HG02763 (cell line): ENCODE measurements at regions not wholly inside any gene's neighbourhood (a gene's known extent, or its start where the extent isn't known, plus 50 kb on each side); places are given as distances from the start of the nearest gene placed in this dataset.
"Not testable (repeated sequence)": the region's sequence is repeated elsewhere in the genome, so short reads cannot be mapped to it uniquely, and the experiment has no call there.

Source experiments
- ATAC-seq: cut with Tn5 transposase; IDR thresholded peaks from one replicate; pipeline ENCODE4 v1.9.1; 2021; ENCODE audit warnings: mild to moderate bottlenecking, moderate library complexity; ENCODE audit not compliant: unreplicated experiment

DNA sequence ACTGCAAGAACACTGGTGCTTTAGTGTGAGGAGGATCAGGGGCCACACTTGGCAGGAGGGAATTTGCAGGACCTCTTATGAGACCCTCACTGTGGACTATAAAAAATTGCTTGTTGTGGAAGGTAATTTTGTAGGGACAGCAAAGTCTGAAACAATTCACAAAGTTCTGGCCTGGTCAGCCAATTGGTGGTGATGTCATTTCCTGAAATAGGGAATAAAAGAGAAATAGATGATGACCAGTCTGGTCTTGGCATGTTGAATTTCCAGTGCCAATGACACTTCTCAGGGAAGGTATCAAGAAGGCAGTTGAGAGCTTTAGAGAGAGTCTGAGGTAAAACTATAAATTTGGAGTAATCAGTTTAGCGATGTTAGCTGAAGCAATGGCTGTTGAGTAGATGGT lies 129.3 kb upstream of the LMNTD1 start:
- no peak for ATAC-seq

DNA sequence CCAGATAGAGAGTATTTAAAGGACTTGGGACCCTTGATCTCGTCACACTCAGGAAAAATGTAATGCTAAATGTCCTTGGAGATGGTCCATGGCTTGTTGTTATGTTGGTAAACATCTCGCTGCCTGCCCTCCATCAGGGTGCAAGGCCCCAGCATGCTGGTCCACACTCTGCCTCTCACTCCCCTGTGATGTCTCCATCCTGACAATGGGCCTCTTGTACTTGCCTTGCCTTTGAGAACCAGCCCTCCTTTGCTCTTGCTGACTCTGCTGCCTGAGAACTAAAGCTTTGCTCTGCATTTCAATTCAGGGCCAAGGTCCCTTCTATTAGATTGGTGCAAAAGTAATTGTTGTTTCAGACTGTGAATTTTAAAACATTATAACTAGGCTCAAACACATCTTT lies 131.0 kb upstream of the LMNTD1 start:
- ATAC-seq, result no peak

GRCh38 chr12:25686351-25686750 lies 133.3 kb upstream of the LMNTD1 start:
- ATAC-seq, result no peak

- ATAC-seq, result no peak
These were observed 134.1 kb upstream of the LMNTD1 start for GRCh38 chr12:25687226-25687625.

- not testable (repeated sequence) for ATAC-seq
These were observed 135.8 kb upstream of the LMNTD1 start for GRCh38 chr12:25688851-25689250.

GRCh38 chr12:25689996-25690501 lies 137.0 kb upstream of the LMNTD1 start:
- no peak for ATAC-seq

DNA sequence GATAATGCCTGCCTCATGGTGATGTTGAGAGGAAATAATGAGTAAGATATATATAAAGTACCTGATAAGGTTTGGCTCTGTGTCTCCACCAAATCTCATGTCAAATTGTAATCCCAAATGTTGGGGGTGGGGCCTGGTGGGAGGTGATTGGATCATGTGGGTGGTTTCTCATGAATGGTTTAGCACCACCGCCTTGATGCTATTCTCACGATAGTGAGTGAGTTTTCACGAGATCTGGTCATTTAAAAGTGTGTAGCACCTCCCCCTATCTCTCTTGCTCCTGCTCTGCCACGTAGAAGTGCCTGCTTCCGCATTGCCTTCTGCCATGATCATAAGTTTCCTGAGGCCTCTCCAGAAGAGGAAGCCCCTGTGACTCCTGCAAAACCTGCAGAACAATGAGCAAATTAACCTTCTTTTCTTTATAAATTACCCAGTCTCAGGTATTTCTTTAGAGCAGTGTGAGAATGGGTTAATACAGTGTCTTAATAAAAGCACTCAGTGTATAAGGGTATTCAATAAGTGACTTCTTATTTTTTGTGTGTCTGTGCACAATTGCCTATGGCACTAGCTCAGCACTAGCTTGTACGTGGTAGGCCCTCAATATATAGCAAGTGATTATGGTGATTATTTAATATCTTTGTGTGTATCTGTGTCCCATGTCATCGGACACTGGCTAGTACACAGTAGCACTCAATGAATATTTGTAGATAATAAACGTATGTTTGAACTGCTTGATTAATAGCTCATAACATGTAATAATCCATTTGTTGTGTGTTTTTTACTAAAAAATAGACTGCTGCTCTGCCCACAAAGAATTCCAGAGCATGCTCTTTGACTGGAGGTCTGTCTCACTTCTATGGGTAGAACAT lies 138.1 kb upstream of the LMNTD1 start:
- ATAC-seq, result no peak

DNA sequence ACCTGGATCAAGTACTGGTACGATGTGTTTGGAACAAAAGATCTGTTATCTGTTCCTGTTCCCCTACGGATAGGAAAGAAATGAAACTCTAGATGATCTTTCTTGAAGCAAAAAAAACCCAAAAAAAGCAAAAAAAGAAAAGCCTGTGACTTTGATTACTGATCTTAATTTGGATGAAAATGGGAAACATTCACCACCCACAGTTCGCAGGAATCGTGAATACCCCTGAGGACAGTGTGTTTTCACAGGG lies 138.7 kb upstream of the LMNTD1 start:
- ATAC-seq, result no peak

GRCh38 chr12:25692115-25693035 lies 139.3 kb upstream of the LMNTD1 start:
- no peak for ATAC-seq

DNA sequence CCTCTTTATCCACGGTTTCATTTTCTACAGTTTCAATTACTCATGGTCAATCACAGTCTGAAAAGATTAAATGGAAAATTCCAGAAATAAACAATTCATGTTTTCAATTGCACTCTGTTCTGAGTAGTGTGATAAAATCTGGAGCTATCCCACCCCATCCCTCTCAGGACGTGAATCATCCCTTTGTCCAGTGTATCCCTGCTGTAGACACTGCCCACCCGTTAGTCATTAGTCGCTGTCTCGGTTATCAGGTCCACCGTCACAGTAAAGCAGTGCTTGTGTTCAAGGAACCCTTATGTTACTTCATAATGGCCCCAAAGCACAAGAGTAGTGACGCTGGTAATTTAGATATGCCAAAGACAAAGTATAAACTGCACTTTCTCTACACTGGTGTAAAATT lies 141.0 kb upstream of the LMNTD1 start:
- no peak for ATAC-seq

DNA sequence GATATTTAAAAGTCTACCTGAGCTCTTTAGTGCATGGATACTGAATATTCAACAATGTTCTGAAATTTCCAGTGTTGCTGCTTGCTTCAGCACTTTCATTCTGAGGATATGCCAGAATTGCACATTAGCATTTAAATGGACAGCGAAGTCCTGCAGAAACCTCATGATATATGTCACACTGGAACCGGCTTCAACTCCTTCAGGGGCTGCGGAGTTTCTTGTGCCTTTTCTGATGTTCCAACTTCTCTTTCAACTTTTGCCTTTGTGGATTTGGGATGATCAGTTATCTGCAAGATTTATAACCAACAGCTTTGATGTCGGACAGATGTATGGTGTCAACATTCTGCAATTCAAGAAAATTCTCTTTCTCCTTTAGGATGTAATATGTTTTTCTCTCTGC lies 142.5 kb upstream of the LMNTD1 start:
- ATAC-seq, result no peak

- ATAC-seq, result no peak
These were observed 145.7 kb upstream of the LMNTD1 start for GRCh38 chr12:25698772-25699171.

DNA sequence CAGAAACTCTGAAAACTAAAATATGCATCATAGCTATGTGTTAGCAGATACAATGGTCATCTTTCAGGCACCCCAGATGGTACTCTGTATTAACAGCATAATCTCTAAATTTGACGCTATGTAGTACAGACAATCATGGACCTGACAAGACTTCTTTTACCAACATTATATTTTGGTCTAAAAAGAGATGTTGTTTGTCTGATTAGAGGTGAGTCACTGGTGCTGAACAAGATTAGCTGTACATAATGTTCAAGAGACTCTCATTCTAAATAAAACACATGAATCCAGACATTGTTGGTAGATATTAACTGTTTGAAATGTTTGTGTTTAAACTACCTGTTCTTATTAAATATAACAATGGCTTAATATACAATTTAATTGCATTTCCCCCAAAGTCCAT lies 146.4 kb upstream of the LMNTD1 start:
- ATAC-seq, result no peak

DNA sequence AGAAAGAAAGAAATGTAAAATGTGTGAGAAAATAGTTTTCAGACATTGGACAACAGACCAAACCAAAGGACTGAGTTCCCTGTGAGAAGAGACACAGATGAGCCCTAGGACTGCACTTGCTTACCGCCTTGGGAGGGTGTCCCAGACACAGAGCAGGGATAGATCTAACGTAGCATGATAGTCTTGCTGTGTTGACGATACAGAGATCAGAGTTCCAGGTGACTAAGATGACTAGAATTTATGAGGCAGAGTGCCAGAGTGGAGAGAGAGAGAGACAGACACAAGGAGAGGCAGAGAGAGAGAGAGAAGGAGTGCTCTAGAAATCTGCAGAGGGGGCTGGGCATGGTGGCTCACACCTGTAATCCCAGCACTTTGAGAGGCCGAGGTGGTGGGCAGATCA lies 148.2 kb upstream of the LMNTD1 start:
- ATAC-seq, result no peak

- no peak for ATAC-seq
These were observed 149.5 kb upstream of the LMNTD1 start for GRCh38 chr12:25702553-25702952.

- ATAC-seq, result no peak
These were observed 152.2 kb upstream of the LMNTD1 start for GRCh38 chr12:25705261-25705660.

DNA sequence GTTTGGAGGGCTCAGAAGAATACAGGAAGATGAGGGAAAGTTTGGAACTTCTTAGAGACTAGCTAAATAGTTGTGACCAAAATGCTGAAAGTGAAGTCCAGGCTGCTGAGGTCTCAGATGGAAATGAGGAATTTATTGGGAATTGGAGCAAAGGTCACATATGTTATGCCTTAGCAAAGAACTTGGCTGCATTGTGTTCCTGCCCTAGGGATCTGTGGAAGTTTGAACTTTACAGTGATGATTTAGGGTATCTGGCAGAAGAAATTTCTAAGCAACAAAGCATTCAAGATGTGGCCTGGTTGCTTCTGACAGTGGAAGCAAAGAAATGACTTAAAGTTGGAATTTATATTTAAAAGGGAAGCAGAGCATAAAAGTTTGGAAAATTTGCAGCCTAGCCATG lies 153.6 kb upstream of the LMNTD1 start:
- not testable (repeated sequence) for ATAC-seq

- no peak for ATAC-seq
These were observed 154.0 kb upstream of the LMNTD1 start for GRCh38 chr12:25707056-25707455.

DNA sequence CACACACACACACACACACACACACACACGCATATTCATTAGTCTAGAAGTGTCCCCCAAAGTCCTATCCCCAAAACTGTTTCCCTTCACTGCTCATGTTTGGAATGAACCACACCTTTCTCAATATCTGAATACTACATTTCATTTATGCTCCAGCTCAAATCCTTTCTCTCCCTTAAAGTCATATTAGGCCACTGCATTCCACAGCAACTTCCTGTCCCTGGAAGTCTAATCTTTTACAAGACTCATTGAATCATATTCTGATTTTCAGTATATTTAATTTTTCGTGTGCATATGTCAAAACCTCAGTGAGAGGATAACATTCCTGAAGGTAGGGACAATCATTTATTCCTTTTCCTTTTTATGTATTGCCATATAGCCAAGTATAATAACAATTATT lies 155.6 kb upstream of the LMNTD1 start:
- ATAC-seq, result no peak

DNA sequence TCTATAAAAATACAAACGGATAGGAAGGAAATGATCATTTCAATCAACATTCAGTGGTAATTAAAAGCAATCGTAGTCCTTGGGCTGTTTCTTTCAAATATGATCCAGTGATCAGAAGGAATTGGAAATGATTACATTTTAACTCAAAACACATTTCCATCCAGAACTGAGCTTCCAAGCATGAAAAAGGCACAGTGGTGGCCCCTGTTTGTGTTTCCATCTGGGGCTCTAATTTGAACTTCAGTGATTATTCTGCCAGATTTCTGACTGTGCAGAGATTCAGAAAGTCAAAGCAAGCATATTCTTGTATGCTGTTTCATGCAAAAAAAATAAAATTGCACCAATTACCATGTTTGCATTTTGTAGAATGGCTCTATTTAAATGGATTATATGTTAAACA lies 157.0 kb upstream of the LMNTD1 start:
- ATAC-seq, result no peak

GRCh38 chr12:25710938-25711605 lies 158.0 kb upstream of the LMNTD1 start:
- ATAC-seq, result not testable (repeated sequence)
